Activated CD4-positive, alpha-beta T cell treated with anti-CD3 and anti-CD28 coated beads for 4 hours (primary cell): ENCODE measurements at regions not wholly inside any gene's neighbourhood (a gene's known extent, or its start where the extent isn't known, plus 50 kb on each side); places are given as distances from the start of the nearest gene placed in this dataset.
"Not testable (repeated sequence)": the region's sequence is repeated elsewhere in the genome, so short reads cannot be mapped to it uniquely, and the experiment has no call there.

Experiments
- DNase-seq, 2 donors: peaks; one replicate each; pipeline ENCODE4 v3.0.0-alpha.2; 2020

GRCh38 chr10:91745090-91745831 lies 53.0 kb upstream of the TNKS2 start:
- no peak for DNase-seq

- DNase-seq = no peak
Measured at GRCh38 chr10:91743465-91743864, 54.8 kb upstream of the TNKS2 start.

- DNase-seq = no peak
Measured at GRCh38 chr10:91742229-91742628, 56.0 kb upstream of the TNKS2 start.

- no peak for DNase-seq
Measured at GRCh38 chr10:91741356-91741755, 56.9 kb upstream of the TNKS2 start.

GRCh38 chr10:91740353-91740924 lies 57.8 kb upstream of the TNKS2 start:
- DNase-seq = no peak

GRCh38 chr10:91732265-91732664 lies 66.0 kb upstream of the TNKS2 start:
- DNase-seq = not testable (repeated sequence)

GRCh38 chr10:91729339-91729738 lies 68.9 kb upstream of the TNKS2 start:
- DNase-seq = not testable (repeated sequence)

- no peak for DNase-seq
Measured at GRCh38 chr10:91726355-91726754, 71.9 kb upstream of the TNKS2 start.

GRCh38 chr10:91724933-91725332 lies 73.3 kb upstream of the TNKS2 start:
- no peak for DNase-seq

- no peak for DNase-seq
Measured at GRCh38 chr10:91713461-91714072, 80.7 kb upstream of the PPP1R3C start.

GRCh38 chr10:91711885-91712680 lies 79.2 kb upstream of the PPP1R3C start:
- DNase-seq = no peak

GRCh38 chr10:91709394-91709798 lies 76.5 kb upstream of the PPP1R3C start:
- DNase-seq = no peak

- DNase-seq = no peak
Measured at GRCh38 chr10:91708174-91708861, 75.4 kb upstream of the PPP1R3C start.

- no peak for DNase-seq
Measured at GRCh38 chr10:91707236-91707635, 74.4 kb upstream of the PPP1R3C start.

- DNase-seq = no peak
Measured at GRCh38 chr10:91705948-91706670, 73.2 kb upstream of the PPP1R3C start.

GRCh38 chr10:91702620-91703019 lies 69.7 kb upstream of the PPP1R3C start:
- DNase-seq = no peak

GRCh38 chr10:91700788-91701444 lies 68.0 kb upstream of the PPP1R3C start:
- no peak for DNase-seq

GRCh38 chr10:91700273-91700672 lies 67.4 kb upstream of the PPP1R3C start:
- DNase-seq = no peak

GRCh38 chr10:91698258-91698657 lies 65.4 kb upstream of the PPP1R3C start:
- no peak for DNase-seq

- DNase-seq = peak in 1 of 2 donors; percentile 3
Measured at GRCh38 chr10:91694170-91694794, 61.4 kb upstream of the PPP1R3C start.

GRCh38 chr10:91691981-91692380 lies 59.1 kb upstream of the PPP1R3C start:
- no peak for DNase-seq
